Left lung (tissue), 4 donors: ENCODE measurements at regions not wholly inside any gene's neighbourhood (a gene's known extent, or its start where the extent isn't known, plus 50 kb on each side); places are given as distances from the start of the nearest gene placed in this dataset.

ENCODE experiments used
- ATAC-seq: fragments of 200-7000 bp; cut with Tn5 transposase; one replicate; pipeline ENCODE4 v1.9.1; 2020; ENCODE audit warnings: moderate library complexity
- DNase-seq, 4 donors: peaks; one replicate each; pipeline ENCODE4 v3.0.0-alpha.2; 2013 to 2020
- H3K27ac ChIP-seq, 2 donors: fragments of 200-600 bp; sonication (generic) in 1 of 2; one replicate each; pipeline versions ENCODE4 v1.5.0 to v1.8.0; 2020 to 2021
- H3K27me3 ChIP-seq, 2 donors: fragments of 200-600 bp; sonication (generic) in 1 of 2; one replicate each; pipeline versions ENCODE4 v1.5.0 to v1.8.0; 2020 to 2021
- H3K36me3 ChIP-seq, 2 donors: fragments of 200-600 bp; sonication (generic) in 1 of 2; one replicate each; pipeline versions ENCODE4 v1.5.0 to v1.8.0; 2020 to 2021
- H3K4me1 ChIP-seq, 2 donors: fragments of 200-600 bp; one replicate each; pipeline ENCODE4 v1.8.0; 2021
- H3K4me3 ChIP-seq, 2 donors: fragments of 200-600 bp; sonication (generic) in 1 of 2; one replicate each; pipeline versions ENCODE4 v1.5.0 to v1.8.0; 2020 to 2021; ENCODE audit warnings: mild to moderate bottlenecking in 1 of 2
- H3K9me3 ChIP-seq, 2 donors: fragments of 200-600 bp; sonication (generic) in 1 of 2; one replicate each; pipeline versions ENCODE4 v1.5.0 to v1.8.0; 2020 to 2021
- CTCF ChIP-seq, 2 donors: fragments of 200-600 bp; sonication (generic) in 1 of 2; IDR thresholded peaks; one replicate each; pipeline versions ENCODE4 v1.5.0 to v1.8.0; 2021; ENCODE audit warnings: antibody characterized with exemption in 2 of 2
- intact Hi-C, 2 donors: fragments of 100-400 bp; cut with DNase I; formaldehyde crosslinking; loops; one replicate each; pipeline versions ENCODE4 v1.11.2 to v1.14.2; 2022
- donor health status: DM: no; HTN: yes; CAD: no.
- donor health status: DM: no; HTN: no; CAD: no.

GRCh38 chr10:57799625-57800024, 468.1 kb downstream of the IPMK start:
- Histone ChIP-seq H3K27ac (no peak overlapping the region), H3K9me3 (no peaks in the 10 kb centered on the region)
- intact Hi-C loops: no loop called here

GRCh38 chr10:57798830-57799229, 468.9 kb downstream of the IPMK start:
- Histone ChIP-seq H3K27me3 (no peaks in the 10 kb centered on the region), H3K4me1 (no peaks in the 10 kb centered on the region), H3K36me3 (no peaks in the 10 kb centered on the region), H3K4me3 (no peak overlapping the region), H3K27ac (no peak overlapping the region), H3K9me3 (no peaks in the 10 kb centered on the region)
- intact Hi-C loops: no loop called here
- TF ChIP-seq CTCF (IDR thresholded peaks at IDR 0.05): no peak
- ATAC-seq (no peak), DNase-seq (no peak)

More at GRCh38 chr10:57799625-57800024, 468.1 kb downstream of the IPMK start:
- TF ChIP-seq CTCF (IDR thresholded peaks at IDR 0.05): no peak
- H3K36me3 ChIP-seq: no peaks in the 10 kb centered on the region
- ATAC-seq (no peak), DNase-seq (no peak)
- no peaks in the 10 kb centered on the region for H3K27me3 ChIP-seq
- no peak overlapping the region for H3K4me3 ChIP-seq
- H3K4me1 ChIP-seq: no peaks in the 10 kb centered on the region

- Histone ChIP-seq H3K36me3 (no peaks in the 10 kb centered on the region), H3K4me3 (no peak overlapping the region), H3K4me1 (no peaks in the 10 kb centered on the region), H3K9me3 (peaks cover 0 to 2% of the 10 kb centered on the region in 2 donors), H3K27me3 (no peaks in the 10 kb centered on the region), H3K27ac (no peak overlapping the region)
- no peak for TF ChIP-seq CTCF (IDR thresholded peaks at IDR 0.05)
- intact Hi-C loops: no loop called here
- no peak for DNase-seq
- ATAC-seq: no peak
Observed at GRCh38 chr10:57791546-57791945, 476.1 kb downstream of the IPMK start.

GRCh38 chr10:57790703-57791102, 477.0 kb downstream of the IPMK start:
- no peak overlapping the region for H3K4me3 ChIP-seq
- TF ChIP-seq CTCF (IDR thresholded peaks at IDR 0.05): no peak
- peaks cover 0 to 2% of the 10 kb centered on the region in 2 donors for H3K9me3 ChIP-seq
- H3K27ac ChIP-seq: no peak overlapping the region
- H3K4me1 ChIP-seq: no peaks in the 10 kb centered on the region
- DNase-seq: no peak
- intact Hi-C loops: no loop called here
- no peak for ATAC-seq
- H3K27me3 ChIP-seq: no peaks in the 10 kb centered on the region
- H3K36me3 ChIP-seq: no peaks in the 10 kb centered on the region

- no peak for ATAC-seq
- Histone ChIP-seq H3K36me3 (no peaks in the 10 kb centered on the region), H3K9me3 (peaks cover 0 to 2% of the 10 kb centered on the region in 2 donors), H3K27me3 (no peaks in the 10 kb centered on the region), H3K27ac (no peak overlapping the region), H3K4me3 (no peak overlapping the region), H3K4me1 (no peaks in the 10 kb centered on the region)
- no peak for DNase-seq
- intact Hi-C loops: no loop called here
- no peak for TF ChIP-seq CTCF (IDR thresholded peaks at IDR 0.05)
Observed at GRCh38 chr10:57788117-57788516, 479.6 kb downstream of the IPMK start.
